ENCODE measurements at regions not wholly inside any gene's neighbourhood (a gene's known extent, or its start where the extent isn't known, plus 50 kb on each side); places are given as distances from the start of the nearest gene placed in this dataset.
"Not testable (repeated sequence)": the region's sequence is repeated elsewhere in the genome, so short reads cannot be mapped to it uniquely, and the experiment has no call there.

GRCh38 chr22:22771696-22772377 is 115.8 kb upstream of the IGLL5 start:
- DNase-seq (ENCODE audit: low read depth), result peak; percentile 19
- TF ChIP-seq, protein P1, sequence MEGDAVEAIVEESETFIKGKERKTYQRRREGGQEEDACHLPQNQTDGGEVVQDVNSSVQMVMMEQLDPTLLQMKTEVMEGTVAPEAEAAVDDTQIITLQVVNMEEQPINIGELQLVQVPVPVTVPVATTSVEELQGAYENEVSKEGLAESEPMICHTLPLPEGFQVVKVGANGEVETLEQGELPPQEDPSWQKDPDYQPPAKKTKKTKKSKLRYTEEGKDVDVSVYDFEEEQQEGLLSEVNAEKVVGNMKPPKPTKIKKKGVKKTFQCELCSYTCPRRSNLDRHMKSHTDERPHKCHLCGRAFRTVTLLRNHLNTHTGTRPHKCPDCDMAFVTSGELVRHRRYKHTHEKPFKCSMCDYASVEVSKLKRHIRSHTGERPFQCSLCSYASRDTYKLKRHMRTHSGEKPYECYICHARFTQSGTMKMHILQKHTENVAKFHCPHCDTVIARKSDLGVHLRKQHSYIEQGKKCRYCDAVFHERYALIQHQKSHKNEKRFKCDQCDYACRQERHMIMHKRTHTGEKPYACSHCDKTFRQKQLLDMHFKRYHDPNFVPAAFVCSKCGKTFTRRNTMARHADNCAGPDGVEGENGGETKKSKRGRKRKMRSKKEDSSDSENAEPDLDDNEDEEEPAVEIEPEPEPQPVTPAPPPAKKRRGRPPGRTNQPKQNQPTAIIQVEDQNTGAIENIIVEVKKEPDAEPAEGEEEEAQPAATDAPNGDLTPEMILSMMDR (IDR thresholded peaks at IDR 0.05; ENCODE audit: low read depth, low read length), result no peak
- no peak for TF ChIP-seq MAX (IDR thresholded peaks at IDR 0.05; ENCODE audit: low read depth, low read length)
- TF ChIP-seq MYC (IDR thresholded peaks at IDR 0.05; ENCODE audit: low read depth, low read length), result no peak
- TF ChIP-seq POLR2A (IDR thresholded peaks at IDR 0.05; ENCODE audit: extremely low read depth, insufficient read length), result no peak
- no peak overlapping the region for H3K4me3 ChIP-seq (ENCODE audit: low read depth, low read length)

DNA sequence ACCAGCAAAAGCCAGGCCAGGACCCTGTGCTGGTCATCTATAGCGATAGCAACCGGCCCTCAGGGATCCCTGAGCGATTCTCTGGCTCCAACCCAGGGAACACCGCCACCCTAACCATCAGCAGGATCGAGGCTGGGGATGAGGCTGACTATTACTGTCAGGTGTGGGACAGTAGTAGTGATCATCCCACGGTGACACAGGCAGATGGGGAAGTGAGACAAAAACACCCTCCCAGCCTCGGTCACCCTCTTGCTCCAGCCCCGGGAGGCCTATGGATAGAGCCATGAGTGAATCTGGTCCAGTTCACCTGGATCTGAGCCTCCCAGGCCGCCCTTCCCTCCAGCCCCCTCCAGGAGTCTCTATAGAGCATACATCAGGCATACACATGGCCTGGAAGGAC is 115.2 kb upstream of the IGLL5 start:
- no peak for DNase-seq (ENCODE audit: low read depth)
- TF ChIP-seq, protein P1 (IDR thresholded peaks at IDR 0.05; ENCODE audit: low read depth, low read length), result no peak
- TF ChIP-seq MYC (IDR thresholded peaks at IDR 0.05; ENCODE audit: low read depth, low read length) (no peak), POLR2A (IDR thresholded peaks at IDR 0.05; ENCODE audit: extremely low read depth, insufficient read length) (no peak), MAX (IDR thresholded peaks at IDR 0.05; ENCODE audit: low read depth, low read length) (no peak)
- no peak overlapping the region for H3K4me3 ChIP-seq (ENCODE audit: low read depth, low read length)

DNA sequence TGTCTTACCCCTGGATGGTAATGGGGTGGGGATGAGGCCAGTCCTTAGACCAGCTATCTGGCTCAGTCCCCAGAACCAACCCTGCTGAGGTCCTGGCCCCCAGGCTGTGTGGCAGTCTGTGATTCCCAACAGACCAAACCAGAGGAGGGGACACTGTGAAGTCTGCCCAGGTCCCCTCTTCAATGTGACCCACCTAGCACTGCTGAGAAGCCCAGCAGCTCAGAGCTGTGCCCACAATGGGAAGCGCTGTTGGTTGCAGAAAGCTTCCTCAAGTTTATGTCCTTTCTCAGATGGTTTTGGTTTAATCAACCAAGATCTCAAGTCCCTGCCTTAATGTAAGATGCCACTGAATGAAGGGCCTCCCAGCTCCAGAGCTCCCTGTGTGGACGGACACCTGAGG is 114.7 kb upstream of the IGLL5 start:
- TF ChIP-seq, protein P1 (IDR thresholded peaks at IDR 0.05; ENCODE audit: low read depth, low read length), result no peak
- TF ChIP-seq POLR2A (IDR thresholded peaks at IDR 0.05; ENCODE audit: extremely low read depth, insufficient read length) (no peak), MAX (IDR thresholded peaks at IDR 0.05; ENCODE audit: low read depth, low read length) (no peak), MYC (IDR thresholded peaks at IDR 0.05; ENCODE audit: low read depth, low read length) (no peak)
- no peak overlapping the region for H3K4me3 ChIP-seq (ENCODE audit: low read depth, low read length)
- no peak for DNase-seq (ENCODE audit: low read depth)

DNA sequence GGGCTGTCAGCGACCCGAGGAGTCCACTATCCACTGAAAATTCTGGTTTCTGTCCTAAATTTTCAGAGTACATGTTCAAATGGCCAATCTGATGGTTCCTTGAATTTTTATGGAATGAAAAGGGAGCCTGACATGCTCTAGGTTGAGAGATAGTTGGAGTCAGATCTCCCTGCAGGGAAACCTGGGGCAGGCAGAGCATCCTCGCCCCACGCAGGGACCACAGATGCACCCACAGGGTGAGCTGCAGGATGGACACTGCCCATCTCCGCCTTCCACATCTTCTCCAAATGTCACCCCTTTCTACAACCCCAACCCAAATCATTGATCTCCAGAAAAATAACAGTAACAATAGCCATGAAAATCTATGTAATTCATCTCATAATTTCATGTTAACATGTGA is 114.2 kb upstream of the IGLL5 start:
- no peak overlapping the region for H3K4me3 ChIP-seq (ENCODE audit: low read depth, low read length)
- TF ChIP-seq, protein P1 (IDR thresholded peaks at IDR 0.05; ENCODE audit: low read depth, low read length), result no peak
- TF ChIP-seq POLR2A (IDR thresholded peaks at IDR 0.05; ENCODE audit: extremely low read depth, insufficient read length), result no peak
- TF ChIP-seq MAX (IDR thresholded peaks at IDR 0.05; ENCODE audit: low read depth, low read length), result no peak
- TF ChIP-seq MYC (IDR thresholded peaks at IDR 0.05; ENCODE audit: low read depth, low read length), result no peak
- DNase-seq (ENCODE audit: low read depth), result no peak

DNA sequence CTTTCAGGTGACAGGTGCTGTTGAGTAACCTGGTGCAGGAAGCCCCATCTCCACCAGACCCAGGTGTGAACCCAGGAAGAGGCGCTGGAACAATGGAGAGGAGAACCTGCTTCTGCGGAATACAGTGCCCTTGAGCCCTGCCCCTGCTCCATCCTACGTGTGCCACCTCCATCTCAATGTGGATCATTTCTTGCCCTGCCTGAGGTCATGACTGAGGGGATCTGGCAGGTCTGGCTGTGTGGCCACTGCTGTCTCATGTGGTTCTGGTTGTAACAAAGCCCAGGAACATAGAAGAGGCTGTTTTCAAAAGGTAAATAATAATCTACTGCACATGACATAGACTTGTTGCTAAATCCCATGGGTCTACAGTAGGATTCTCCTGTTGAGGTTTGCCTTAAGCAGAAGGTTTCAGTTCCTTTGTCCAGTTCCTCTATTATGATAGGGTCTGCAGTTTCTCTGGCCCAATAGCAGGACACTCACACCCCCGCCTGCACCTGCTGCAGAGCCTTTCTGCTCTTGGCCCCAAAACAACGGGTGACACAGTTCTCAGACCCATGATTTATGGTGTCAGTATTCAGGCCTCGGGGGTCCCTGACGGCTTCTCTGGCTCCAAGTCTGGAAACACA is 113.5 kb upstream of the IGLL5 start:
- no peak overlapping the region for H3K4me3 ChIP-seq (ENCODE audit: low read depth, low read length)
- DNase-seq (ENCODE audit: low read depth), result peak; percentile 45
- TF ChIP-seq MAX (IDR thresholded peaks at IDR 0.05; ENCODE audit: low read depth, low read length) (no peak), MYC (IDR thresholded peaks at IDR 0.05; ENCODE audit: low read depth, low read length) (no peak), POLR2A (IDR thresholded peaks at IDR 0.05; ENCODE audit: extremely low read depth, insufficient read length) (no peak)
- TF ChIP-seq, protein P1 (IDR thresholded peaks at IDR 0.05; ENCODE audit: low read depth, low read length), result no peak

DNA sequence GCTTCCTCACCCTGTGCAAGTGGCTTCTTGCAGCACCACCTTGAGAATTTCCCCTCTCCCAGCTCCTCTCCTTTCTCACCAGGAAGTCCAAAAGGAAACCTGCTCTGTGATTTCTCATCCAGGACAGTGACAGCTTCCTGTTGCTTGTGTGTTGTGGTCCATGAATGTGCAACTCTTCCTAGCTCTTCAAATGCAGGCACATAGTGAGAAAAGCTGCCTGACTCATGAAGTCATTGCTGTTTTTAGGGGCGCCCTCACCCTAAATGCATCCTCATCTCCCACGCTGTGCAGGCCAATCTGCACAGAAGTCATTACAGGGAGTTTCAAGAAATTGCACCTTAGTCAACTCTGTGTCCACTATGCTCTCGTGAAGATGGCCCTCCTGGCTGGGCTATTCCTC is 112.9 kb upstream of the IGLL5 start:
- DNase-seq (ENCODE audit: low read depth); H3K4me3 ChIP-seq (ENCODE audit: low read depth, low read length): not testable (repeated sequence)
